ENCODE measurements at regions not wholly inside any gene's neighbourhood (a gene's known extent, or its start where the extent isn't known, plus 50 kb on each side); places are given as distances from the start of the nearest gene placed in this dataset.

DNA sequence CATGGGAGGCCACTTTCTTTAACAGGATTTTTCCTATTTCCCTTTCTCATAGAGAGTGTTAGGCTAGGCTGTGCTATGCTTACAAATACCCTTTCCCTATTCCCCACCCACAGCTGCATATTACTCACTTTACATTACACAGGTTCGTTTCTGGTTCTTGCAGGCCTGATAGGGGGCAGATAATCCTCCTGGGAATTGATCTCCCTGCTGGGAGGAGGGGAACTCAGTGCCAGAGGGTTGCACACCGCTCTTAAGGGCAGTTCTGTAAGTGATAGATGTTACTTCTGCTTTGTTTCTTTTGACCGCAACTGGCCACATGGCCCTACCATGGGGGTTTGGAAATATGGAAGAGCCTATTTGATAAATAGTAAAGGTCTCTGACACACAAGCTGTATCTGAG, 54.0 kb upstream of the NTRK2 start:
- TF ChIP-seq, protein P1, sequence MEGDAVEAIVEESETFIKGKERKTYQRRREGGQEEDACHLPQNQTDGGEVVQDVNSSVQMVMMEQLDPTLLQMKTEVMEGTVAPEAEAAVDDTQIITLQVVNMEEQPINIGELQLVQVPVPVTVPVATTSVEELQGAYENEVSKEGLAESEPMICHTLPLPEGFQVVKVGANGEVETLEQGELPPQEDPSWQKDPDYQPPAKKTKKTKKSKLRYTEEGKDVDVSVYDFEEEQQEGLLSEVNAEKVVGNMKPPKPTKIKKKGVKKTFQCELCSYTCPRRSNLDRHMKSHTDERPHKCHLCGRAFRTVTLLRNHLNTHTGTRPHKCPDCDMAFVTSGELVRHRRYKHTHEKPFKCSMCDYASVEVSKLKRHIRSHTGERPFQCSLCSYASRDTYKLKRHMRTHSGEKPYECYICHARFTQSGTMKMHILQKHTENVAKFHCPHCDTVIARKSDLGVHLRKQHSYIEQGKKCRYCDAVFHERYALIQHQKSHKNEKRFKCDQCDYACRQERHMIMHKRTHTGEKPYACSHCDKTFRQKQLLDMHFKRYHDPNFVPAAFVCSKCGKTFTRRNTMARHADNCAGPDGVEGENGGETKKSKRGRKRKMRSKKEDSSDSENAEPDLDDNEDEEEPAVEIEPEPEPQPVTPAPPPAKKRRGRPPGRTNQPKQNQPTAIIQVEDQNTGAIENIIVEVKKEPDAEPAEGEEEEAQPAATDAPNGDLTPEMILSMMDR (IDR thresholded peaks at IDR 0.05; ENCODE audit: low read depth, low read length, missing control alignments): no peak
- no peak for DNase-seq (ENCODE audit: extremely low read depth, low read depth)
- no peak overlapping the region for H3K4me3 ChIP-seq (replicated peaks; ENCODE audit: low read depth, low read length)

DNA sequence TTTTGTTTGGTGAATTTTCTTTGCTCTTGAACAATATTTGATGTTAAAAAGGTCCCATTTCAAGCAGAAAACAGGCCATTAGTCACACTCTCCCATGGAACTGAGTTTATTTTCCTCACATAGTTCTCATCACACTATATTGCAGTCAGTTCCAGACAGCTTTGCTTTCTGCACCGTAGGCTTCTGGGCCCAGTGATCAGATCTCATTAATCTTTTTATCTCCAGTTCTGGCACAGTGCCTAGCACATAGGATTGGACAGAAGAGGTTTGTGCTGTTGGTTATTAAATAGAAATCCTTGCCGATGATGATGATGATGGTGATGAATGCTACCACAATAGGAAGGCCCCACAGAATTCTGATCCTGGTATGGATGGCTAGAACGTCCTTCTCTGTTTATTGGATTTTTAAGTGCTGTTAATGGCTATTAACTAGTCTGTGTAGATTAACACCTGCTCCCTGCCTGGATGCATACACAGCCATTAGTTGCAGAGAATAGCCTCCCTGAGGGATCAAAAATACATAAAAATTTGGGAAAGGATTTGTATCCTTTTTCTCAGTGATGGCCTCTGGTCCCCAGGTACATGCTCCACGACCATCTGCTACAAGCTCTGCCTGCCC, 52.0 kb upstream of the NTRK2 start:
- DNase-seq (ENCODE audit: extremely low read depth, low read depth): no peak
- no peak overlapping the region for H3K4me3 ChIP-seq (replicated peaks; ENCODE audit: low read depth, low read length)
- TF ChIP-seq, protein P1 (IDR thresholded peaks at IDR 0.05; ENCODE audit: low read depth, low read length, missing control alignments): no peak
